Activated naive CD8-positive, alpha-beta T cell treated with anti-CD3 and anti-CD28 coated beads, Interleukin-2, amount 50 U/mL, for 24 hours (primary cell): ENCODE measurements at regions not wholly inside any gene's neighbourhood (a gene's known extent, or its start where the extent isn't known, plus 50 kb on each side); places are given as distances from the start of the nearest gene placed in this dataset.

Experiments used
- ATAC-seq: fragments of 150-1000 bp; cut with Tn5 transposase; one replicate; pipeline ENCODE4 v1.10.0; 2021
- DNase-seq: peaks from one replicate; pipeline ENCODE4 v3.0.0; 2021
- H3K27ac Mint-ChIP-seq: one replicate; pipeline ENCODE4 v1.8.0; 2021; ENCODE audit warnings: mild to moderate bottlenecking, mixed read lengths
- H3K27me3 Mint-ChIP-seq: one replicate; pipeline ENCODE4 v1.8.0; 2021; ENCODE audit warnings: mixed read lengths
- H3K36me3 Mint-ChIP-seq: one replicate; pipeline ENCODE4 v1.8.0; 2021; ENCODE audit warnings: low read depth, mixed read lengths
- H3K4me1 Mint-ChIP-seq: one replicate; pipeline ENCODE4 v1.8.0; 2021; ENCODE audit warnings: mixed read lengths
- H3K4me3 Mint-ChIP-seq: one replicate; pipeline ENCODE4 v1.8.0; 2021; ENCODE audit warnings: mild to moderate bottlenecking, moderate library complexity, mixed read lengths
- H3K9me3 Mint-ChIP-seq: one replicate; pipeline ENCODE4 v1.8.0; 2021; ENCODE audit warnings: mixed read lengths

DNA sequence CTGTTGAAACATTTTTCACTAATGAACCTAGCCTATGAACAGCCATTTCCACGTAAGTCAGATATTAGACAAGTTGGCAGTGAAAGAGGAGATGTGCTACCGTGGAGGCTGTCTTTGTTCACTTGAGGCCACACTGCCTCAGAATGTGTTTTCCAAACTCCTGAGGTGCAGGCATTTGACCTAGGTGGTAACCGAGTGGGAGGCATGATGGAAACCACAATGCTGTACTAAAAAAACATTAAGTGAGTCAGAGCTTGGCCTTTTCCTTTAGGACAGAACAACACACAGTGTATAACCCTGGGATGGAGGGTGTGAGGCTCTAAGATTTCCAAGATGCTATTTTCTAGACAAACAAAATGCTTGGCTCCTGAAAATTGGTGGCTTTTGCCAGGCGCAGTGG lies 406.3 kb downstream of the SOX2 start:
- H3K4me3 Mint-ChIP-seq: no peak overlapping the region

DNA sequence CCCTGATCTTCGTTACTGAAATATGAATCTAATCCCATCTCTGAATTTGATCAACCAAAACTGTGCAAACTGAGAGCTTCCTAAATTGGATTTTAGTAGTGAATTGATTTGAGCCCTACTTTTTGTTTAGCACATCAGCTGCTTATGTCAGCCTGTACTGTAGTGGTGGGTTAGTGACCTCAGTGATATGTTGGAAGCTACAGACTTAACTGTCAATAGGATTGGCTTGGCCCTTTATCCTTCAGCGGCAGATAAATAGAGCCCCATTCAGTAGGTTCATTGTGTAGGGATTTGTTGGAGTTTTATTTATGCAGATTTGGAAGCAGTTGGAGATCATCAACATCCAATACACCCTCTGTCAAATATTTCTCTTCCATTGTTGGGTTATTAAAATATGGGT lies 409.7 kb downstream of the SOX2 start:
- no peaks in the 10 kb centered on the region for H3K9me3 Mint-ChIP-seq
- ATAC-seq: no peak

More for the DNA sequence above, 406.3 kb downstream of the SOX2 start:
- DNase-seq (no peak), ATAC-seq (no peak)
- Mint-ChIP-seq H3K9me3 (peaks cover 5% of the 10 kb centered on the region), H3K36me3 (no peaks in the 10 kb centered on the region), H3K4me1 (no peaks in the 10 kb centered on the region), H3K27ac (no peak overlapping the region), H3K27me3 (no peaks in the 10 kb centered on the region)

DNA sequence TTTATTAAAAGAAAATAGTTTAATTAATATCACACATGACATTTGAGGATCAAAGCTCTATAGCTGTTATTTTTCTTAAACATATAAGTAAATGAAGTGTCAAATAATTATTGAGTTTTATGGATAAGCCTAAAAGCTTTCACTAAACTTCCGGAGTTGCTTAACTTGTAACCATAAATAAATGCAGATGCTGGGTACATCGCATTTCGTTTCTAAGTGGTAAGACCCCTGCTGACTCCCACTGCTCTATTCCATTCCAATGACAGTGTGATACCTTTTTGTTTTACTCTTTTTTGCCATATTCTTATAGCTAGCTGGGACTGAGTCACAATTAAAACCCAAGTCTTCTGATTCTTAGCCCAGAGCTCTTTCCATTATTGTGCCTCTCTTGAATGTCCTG lies 411.1 kb downstream of the SOX2 start:
- Mint-ChIP-seq H3K4me3 (no peak overlapping the region), H3K27ac (no peak overlapping the region), H3K36me3 (no peaks in the 10 kb centered on the region), H3K27me3 (no peaks in the 10 kb centered on the region), H3K9me3 (no peaks in the 10 kb centered on the region), H3K4me1 (no peaks in the 10 kb centered on the region)
- no peak for ATAC-seq
- no peak for DNase-seq

More for the DNA sequence above, 409.7 kb downstream of the SOX2 start:
- Mint-ChIP-seq H3K27ac (no peak overlapping the region), H3K4me1 (no peaks in the 10 kb centered on the region), H3K36me3 (no peaks in the 10 kb centered on the region), H3K27me3 (no peaks in the 10 kb centered on the region), H3K4me3 (no peak overlapping the region)
- DNase-seq: no peak

DNA sequence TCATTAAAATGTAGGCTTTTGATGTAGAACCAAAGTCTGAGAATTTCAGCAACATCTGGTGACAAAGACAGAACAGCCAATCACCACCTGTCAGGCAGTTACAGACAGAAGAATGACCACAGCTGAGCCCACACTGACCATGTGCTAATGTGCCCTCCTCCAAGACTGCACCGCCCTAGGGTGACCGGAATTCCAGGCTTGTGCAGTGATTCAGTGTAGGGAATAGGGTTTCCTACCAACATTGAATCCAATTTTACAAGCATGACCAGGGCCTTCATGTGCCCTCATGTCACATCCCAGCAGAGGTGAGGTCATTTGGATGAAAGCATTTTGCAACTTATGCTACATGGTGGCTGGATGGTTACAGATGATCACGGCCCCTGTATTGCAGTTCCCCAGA lies 412.5 kb downstream of the SOX2 start:
- ATAC-seq (no peak), DNase-seq (no peak)
- H3K4me1 Mint-ChIP-seq: no peaks in the 10 kb centered on the region
- H3K27ac Mint-ChIP-seq: no peak overlapping the region
- no peaks in the 10 kb centered on the region for H3K9me3 Mint-ChIP-seq
- H3K36me3 Mint-ChIP-seq: no peaks in the 10 kb centered on the region
- no peak overlapping the region for H3K4me3 Mint-ChIP-seq
- no peaks in the 10 kb centered on the region for H3K27me3 Mint-ChIP-seq

DNA sequence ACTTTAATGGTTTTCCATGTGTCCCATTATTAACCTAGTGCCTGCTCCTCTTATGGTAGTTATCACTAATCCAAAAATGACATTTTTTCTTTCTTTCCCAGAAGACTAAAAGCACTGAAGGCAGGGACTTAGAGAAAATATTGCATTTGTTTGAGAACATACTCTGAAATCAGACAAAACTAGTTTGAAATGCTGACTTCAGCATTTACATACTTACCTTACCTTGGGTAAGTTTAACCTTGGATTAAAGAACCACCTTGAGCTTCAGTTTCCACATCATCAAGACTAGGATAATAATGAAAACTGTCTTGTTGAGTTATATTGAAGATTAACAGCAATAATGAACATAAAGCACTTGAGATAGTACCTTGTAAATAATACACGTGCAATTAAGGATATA lies 413.0 kb downstream of the SOX2 start:
- no peak for DNase-seq
- H3K27ac Mint-ChIP-seq: no peak overlapping the region
- no peaks in the 10 kb centered on the region for H3K4me1 Mint-ChIP-seq
- no peaks in the 10 kb centered on the region for H3K36me3 Mint-ChIP-seq
- no peaks in the 10 kb centered on the region for H3K27me3 Mint-ChIP-seq
- ATAC-seq: no peak
- H3K4me3 Mint-ChIP-seq: no peak overlapping the region
- H3K9me3 Mint-ChIP-seq: no peaks in the 10 kb centered on the region

DNA sequence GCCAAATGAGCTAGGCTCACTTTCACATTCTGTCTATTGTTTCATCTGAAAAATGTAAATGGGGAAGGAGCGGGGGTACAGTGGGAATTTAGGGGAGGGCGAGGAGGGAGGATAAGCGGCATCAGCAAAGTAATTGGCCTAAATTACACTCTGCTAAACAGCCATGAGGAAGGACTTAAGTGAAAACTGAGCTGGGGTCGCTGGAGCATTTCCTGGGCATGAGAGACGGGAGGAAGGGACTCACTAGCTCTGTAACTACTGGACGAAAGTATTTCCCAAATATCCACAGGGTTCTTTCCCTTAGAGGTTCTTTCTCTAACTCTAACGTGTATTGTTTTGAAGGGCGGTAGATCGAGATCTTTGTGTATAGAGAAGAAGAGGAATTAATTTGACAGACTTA lies 418.0 kb downstream of the SOX2 start:
- Mint-ChIP-seq H3K36me3 (no peaks in the 10 kb centered on the region), H3K27ac (no peak overlapping the region), H3K4me3 (no peak overlapping the region), H3K9me3 (no peaks in the 10 kb centered on the region), H3K4me1 (no peaks in the 10 kb centered on the region), H3K27me3 (no peaks in the 10 kb centered on the region)
- no peak for DNase-seq
- ATAC-seq: no peak

DNA sequence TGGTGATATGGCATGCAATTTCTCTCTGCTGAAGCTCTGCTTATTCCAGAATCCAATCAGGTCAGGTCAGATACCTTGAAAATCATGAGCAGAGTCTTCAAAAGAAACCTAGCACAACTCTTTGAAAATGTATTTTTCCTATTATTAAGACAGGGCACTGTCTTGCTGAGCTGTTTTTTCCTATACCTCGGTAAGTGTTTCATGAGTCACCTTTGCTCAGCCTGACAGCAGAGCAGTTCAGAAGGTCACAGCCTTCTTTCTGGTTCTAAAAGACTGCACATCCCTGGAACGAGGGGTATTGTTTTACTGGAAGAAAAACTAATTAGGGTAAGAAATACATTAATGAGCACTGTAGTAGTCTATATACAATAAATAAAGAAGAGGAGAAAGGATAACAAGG lies 422.0 kb downstream of the SOX2 start:
- DNase-seq: no peak
- ATAC-seq: no peak
- Mint-ChIP-seq H3K9me3 (no peaks in the 10 kb centered on the region), H3K4me1 (no peaks in the 10 kb centered on the region), H3K27me3 (no peaks in the 10 kb centered on the region), H3K27ac (no peak overlapping the region), H3K4me3 (no peak overlapping the region), H3K36me3 (no peaks in the 10 kb centered on the region)

DNA sequence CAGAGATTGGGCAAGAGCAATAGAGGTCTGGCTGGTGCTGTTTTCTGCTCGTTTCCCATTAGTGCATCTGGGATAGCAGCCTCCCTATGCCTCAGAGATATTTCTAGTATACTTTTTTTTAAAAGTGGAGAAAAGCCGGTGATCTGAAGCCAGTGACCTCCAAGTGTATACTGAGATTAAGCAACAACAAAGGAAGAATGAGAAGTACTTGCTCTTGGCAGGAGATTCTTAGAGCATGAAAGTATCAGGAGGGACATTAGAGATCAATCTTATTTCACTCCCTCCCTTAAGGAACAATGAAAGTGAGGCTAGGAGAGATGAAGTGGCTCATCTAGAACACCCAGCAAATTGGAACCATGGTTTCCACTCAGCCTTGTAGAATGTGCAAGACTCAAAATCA lies 423.3 kb downstream of the SOX2 start:
- Mint-ChIP-seq H3K4me1 (no peaks in the 10 kb centered on the region), H3K36me3 (no peaks in the 10 kb centered on the region), H3K9me3 (no peaks in the 10 kb centered on the region), H3K4me3 (no peak overlapping the region), H3K27me3 (no peaks in the 10 kb centered on the region), H3K27ac (no peak overlapping the region)
- ATAC-seq (no peak), DNase-seq (no peak)

DNA sequence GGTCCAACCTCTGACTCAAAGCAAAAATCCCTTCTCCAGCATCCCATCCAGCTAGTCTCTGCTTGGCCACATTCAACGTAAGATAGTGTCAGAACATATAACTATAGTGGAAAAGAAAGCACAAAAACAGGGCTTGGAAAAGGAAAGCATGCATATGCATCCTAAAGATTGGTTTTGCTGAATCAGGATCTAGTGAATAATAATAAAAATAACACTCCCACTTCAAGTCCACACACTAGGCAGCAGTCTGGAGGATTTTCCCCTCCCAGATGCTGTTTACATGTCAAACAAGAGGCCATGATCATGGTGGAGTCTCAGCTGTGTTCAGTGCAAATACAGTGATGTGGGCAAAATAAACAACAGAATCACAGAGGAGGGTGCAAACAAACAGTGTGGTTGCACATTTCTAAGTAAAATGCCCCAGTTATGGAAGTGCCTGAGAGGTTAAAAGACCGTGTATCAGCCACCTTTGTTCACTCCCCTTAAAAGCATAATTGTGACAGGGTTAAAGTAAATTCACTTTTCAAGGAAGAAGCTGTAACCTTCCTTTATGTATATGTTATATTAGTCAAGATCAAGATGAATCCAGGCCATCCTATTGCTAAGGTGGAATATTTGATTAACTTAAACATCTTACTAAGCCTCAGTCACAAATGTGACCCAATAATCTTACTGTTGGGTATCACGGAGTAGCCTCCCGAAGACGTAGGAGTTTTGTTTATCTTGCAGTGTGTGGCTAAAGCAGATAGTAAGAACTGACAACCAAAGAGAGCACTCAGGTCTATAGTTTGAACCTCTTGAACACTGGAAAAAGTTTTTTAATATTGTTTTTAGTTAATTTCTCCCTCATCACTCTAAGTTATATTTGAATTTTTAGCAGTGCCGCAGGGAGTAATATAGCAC lies 424.5 kb downstream of the SOX2 start:
- DNase-seq (no peak), ATAC-seq (no peak)
- Mint-ChIP-seq H3K36me3 (no peaks in the 10 kb centered on the region), H3K9me3 (no peaks in the 10 kb centered on the region), H3K27ac (no peak overlapping the region), H3K4me3 (no peak overlapping the region), H3K27me3 (no peaks in the 10 kb centered on the region), H3K4me1 (no peaks in the 10 kb centered on the region)

DNA sequence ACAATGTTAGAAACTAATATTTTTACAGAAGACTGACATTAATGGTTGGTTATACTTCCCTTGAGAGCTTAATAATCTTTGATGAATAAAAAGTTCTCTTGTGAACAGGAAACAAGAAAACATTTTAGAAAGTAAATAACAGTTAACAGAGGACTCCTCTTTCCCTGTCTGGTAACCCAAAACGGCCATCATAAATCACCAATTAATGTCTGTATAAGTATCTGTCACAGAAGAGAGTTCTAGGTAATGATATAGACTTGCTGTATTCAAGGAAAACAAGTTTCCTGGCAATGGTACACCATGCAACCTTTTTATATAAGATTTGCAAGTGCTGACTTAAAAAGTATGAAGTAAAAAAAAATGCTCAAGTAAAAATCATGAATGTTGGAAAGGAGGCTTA lies 426.7 kb downstream of the SOX2 start:
- no peak for DNase-seq
- Mint-ChIP-seq H3K4me1 (no peaks in the 10 kb centered on the region), H3K9me3 (no peaks in the 10 kb centered on the region), H3K4me3 (no peak overlapping the region), H3K27ac (no peak overlapping the region), H3K27me3 (no peaks in the 10 kb centered on the region), H3K36me3 (no peaks in the 10 kb centered on the region)
- ATAC-seq: no peak

DNA sequence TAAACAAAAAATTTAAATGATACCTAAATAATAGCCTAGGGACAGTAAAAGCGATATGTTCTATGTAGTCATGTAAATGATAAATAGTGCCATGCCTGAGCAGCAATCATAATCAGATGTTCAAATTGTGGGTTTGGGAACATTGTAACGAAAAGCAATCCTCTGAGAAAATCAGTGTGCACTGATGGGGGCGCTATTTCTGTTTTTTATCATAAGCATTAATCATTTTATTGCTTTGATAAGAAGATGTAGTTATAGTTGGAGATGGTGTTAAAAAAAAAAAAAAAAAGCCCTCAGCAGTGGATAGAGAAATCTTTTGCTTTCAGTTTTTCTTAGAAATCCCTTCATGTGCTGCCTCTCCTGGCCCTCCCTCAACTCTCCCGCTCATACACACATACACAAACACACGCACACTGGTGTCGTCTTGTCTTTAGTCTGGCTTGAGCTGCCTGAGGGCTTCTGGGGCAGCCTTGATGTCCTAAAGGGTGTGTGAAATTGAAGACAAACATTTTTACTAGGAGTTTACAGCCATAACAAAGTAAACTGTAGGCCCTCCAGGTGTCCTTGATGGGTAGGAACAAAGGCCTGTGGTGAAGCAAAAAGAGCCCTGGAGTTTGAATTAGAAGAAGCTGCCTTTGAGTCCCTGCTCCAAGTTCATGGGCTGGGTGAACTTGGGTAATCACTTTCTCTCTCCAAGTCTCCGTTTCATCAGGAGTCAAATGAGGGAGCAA lies 428.1 kb downstream of the SOX2 start:
- no peak overlapping the region for H3K4me3 Mint-ChIP-seq
- H3K36me3 Mint-ChIP-seq: no peaks in the 10 kb centered on the region
- no peaks in the 10 kb centered on the region for H3K9me3 Mint-ChIP-seq

DNA sequence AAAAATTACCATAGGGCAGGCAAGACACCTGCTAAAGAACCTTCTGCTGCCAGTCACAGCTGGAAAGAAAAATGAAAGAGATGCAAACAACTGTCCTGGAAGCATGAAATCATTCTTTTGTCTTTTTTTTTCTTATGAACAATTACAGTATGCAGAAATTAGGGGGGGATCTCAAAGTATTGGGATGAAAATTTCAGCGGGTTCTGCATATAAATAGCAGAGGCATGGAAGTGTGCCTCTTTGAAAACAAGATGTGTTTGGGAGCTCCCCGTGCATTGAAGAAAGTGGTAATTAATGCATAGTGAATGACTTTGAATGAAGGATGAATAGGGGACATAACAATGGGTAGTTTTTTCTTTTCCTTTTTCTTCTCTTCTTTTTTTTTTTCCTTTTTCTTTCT lies 431.2 kb downstream of the SOX2 start:
- ATAC-seq (no peak), DNase-seq (no peak)
- H3K27me3 Mint-ChIP-seq: no peaks in the 10 kb centered on the region
- no peaks in the 10 kb centered on the region for H3K4me1 Mint-ChIP-seq
- no peak overlapping the region for H3K4me3 Mint-ChIP-seq
- no peaks in the 10 kb centered on the region for H3K9me3 Mint-ChIP-seq
- H3K27ac Mint-ChIP-seq: no peak overlapping the region
- no peaks in the 10 kb centered on the region for H3K36me3 Mint-ChIP-seq

More for the DNA sequence above, 428.1 kb downstream of the SOX2 start:
- ATAC-seq (peak; percentile 20), DNase-seq (no peak)
- H3K27me3 Mint-ChIP-seq: no peaks in the 10 kb centered on the region
- H3K4me1 Mint-ChIP-seq: no peaks in the 10 kb centered on the region
- H3K27ac Mint-ChIP-seq: no peak overlapping the region

DNA sequence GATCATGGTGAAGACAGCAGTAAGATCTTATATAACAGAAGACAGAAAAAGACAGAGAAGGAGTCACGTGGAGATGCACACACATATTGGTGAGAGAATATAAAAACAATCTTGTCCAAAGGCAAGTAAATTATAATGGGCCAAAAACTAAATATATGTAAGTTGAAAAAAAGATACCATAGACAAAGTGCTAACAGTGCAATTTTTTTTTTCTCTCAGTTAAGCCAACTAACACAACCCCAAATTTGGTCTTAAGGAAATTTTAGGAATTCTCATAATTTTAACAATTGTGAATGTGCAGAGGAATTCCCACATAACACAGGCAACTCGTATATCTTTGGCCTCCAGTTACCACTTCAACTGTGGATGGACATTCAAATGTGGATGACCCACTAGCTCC lies 432.2 kb downstream of the SOX2 start:
- Mint-ChIP-seq H3K36me3 (no peaks in the 10 kb centered on the region), H3K9me3 (no peaks in the 10 kb centered on the region), H3K4me1 (no peaks in the 10 kb centered on the region), H3K27me3 (no peaks in the 10 kb centered on the region), H3K27ac (no peak overlapping the region), H3K4me3 (no peak overlapping the region)
- ATAC-seq (no peak), DNase-seq (no peak)

DNA sequence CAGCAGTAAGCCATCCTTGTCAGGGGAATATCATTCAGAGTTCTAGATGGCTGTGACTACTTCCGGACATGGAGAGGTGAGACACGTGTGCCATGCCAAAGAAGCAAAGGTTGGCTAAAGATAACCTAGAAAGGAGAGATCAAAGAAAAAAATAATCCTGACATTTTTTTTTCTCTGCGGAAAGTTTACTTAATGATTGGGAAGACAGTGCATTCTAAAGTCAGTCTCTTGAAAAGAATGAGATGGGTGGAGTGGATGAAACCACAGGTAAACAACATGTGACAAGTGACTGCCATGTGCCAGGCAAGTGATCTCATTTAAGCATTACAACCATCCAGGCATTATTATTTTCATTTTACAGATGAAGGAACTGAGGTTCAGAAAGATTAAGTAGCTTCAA lies 436.6 kb downstream of the SOX2 start:
- DNase-seq (no peak), ATAC-seq (no peak)
- Mint-ChIP-seq H3K27me3 (no peaks in the 10 kb centered on the region), H3K27ac (no peak overlapping the region), H3K9me3 (peaks cover 11% of the 10 kb centered on the region), H3K4me3 (no peak overlapping the region), H3K4me1 (no peaks in the 10 kb centered on the region), H3K36me3 (no peaks in the 10 kb centered on the region)

DNA sequence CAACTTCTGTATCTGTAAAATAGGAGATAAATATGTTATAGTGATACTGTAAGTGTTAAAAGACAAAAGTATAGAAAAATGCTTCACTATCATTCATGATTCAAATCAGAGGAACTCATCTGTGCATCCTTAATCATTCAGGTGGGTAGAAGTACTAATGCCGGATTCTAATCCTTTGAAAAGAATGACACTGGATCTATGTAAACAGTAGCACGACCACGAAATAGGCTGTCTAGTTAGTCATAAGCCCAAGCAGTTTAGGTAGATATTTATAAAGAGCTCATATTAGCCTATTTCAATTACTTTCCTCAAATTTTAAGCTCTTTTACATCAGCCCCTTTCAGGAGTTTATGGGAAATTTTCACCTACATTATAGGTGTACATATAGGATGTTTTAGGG lies 437.9 kb downstream of the SOX2 start:
- DNase-seq (no peak), ATAC-seq (no peak)
- Mint-ChIP-seq H3K27me3 (no peaks in the 10 kb centered on the region), H3K4me3 (no peak overlapping the region), H3K9me3 (peaks cover 11% of the 10 kb centered on the region), H3K36me3 (no peaks in the 10 kb centered on the region), H3K4me1 (no peaks in the 10 kb centered on the region), H3K27ac (no peak overlapping the region)
